OCI-LY7 (cell line): ENCODE measurements at regions not wholly inside any gene's neighbourhood (a gene's known extent, or its start where the extent isn't known, plus 50 kb on each side); places are given as distances from the start of the nearest gene placed in this dataset.

ENCODE experiments used
- BruUV-seq: library from RNA; stranded (reverse); fragments of 400-500 nt; replicated peaks from 2 replicates; lab custom pipeline; 2021; lab: Mats Ljungman, UMichigan
- CTCF ChIA-PET: fragments of 300-600 bp; sonication (Branson Sonifier 250); formaldehyde crosslinking; loops from one replicate; lab custom pipeline; 2022; ENCODE audit warnings: antibody characterized with exemption; ENCODE audit not compliant: unreplicated experiment; lab: Charles Lee
- POLR2A ChIA-PET: fragments of 300-600 bp; sonication (Branson Sonifier 250); formaldehyde crosslinking; loops from one replicate; lab custom pipeline; 2022; ENCODE audit warnings: antibody characterized with exemption; lab: Charles Lee
- DNase-seq: peaks from one replicate; pipeline ENCODE4 v3.0.0-alpha.2; 2015; ENCODE audit warnings: low spot score
- H2AFZ ChIP-seq: fragments of 200-600 bp; sonication (generic), shearing (Covaris generic); 2 replicates; pipeline ENCODE4 v1.6.1; 2014; ENCODE audit warnings: mild to moderate bottlenecking, antibody characterized with exemption, low read length, moderate library complexity
- H3K27ac ChIP-seq: fragments of 200-600 bp; sonication (generic); 2 replicates; pipeline ENCODE4 v1.5.1; 2014; ENCODE audit warnings: mixed run types, low read depth, mild to moderate bottlenecking, moderate library complexity, low read length, inconsistent platforms; ENCODE audit not compliant: poor library complexity, severe bottlenecking
- H3K36me3 ChIP-seq: fragments of 200-600 bp; sonication (generic); 2 replicates; pipeline ENCODE4 v1.6.1; 2014; ENCODE audit warnings: mild to moderate bottlenecking, antibody characterized with exemption, low read length, moderate library complexity, mixed read lengths; ENCODE audit not compliant: insufficient read depth
- H3K4me1 ChIP-seq: fragments of 200-600 bp; sonication (generic); 2 replicates; pipeline ENCODE4 v1.5.1; 2014; ENCODE audit warnings: mild to moderate bottlenecking, low read length; ENCODE audit not compliant: insufficient read depth, poor library complexity, severe bottlenecking
- H3K4me2 ChIP-seq: fragments of 200-600 bp; sonication (generic); 2 replicates; pipeline ENCODE4 v1.6.1; 2014; ENCODE audit warnings: mild to moderate bottlenecking, low read length
- H3K4me3 ChIP-seq: fragments of 200-600 bp; sonication (generic); 2 replicates; pipeline ENCODE4 v1.5.1; 2014; ENCODE audit warnings: mild to moderate bottlenecking, low read depth, low read length; ENCODE audit not compliant: poor library complexity, severe bottlenecking
- H3K79me2 ChIP-seq: fragments of 200-600 bp; sonication (generic); 2 replicates; pipeline ENCODE4 v1.6.1; 2016; ENCODE audit warnings: low read depth, mild to moderate bottlenecking, low read length, moderate library complexity, mixed read lengths; ENCODE audit not compliant: insufficient read depth
- H3K9me2 ChIP-seq: fragments of 200-600 bp; sonication (generic); 2 replicates; pipeline ENCODE4 v1.6.1; 2016; ENCODE audit warnings: mild to moderate bottlenecking, low read length, mixed read lengths; ENCODE audit not compliant: insufficient read depth
- H3K9me3 ChIP-seq: fragments of 200-600 bp; sonication (generic); 2 replicates; pipeline ENCODE4 v1.6.1; 2014; ENCODE audit warnings: mild to moderate bottlenecking, mixed run types, low read length, mixed read lengths
- H4K20me1 ChIP-seq: fragments of 200-600 bp; sonication (generic); 2 replicates; pipeline ENCODE4 v1.6.1; 2014; ENCODE audit warnings: mild to moderate bottlenecking, antibody characterized with exemption, low read length, moderate library complexity, mixed read lengths; ENCODE audit not compliant: insufficient read depth
- EZH2phosphoT487 ChIP-seq: fragments of 200-600 bp; sonication (generic); IDR thresholded peaks from 2 replicates; pipeline ENCODE4 v1.6.1; 2018; ENCODE audit warnings: low read depth, borderline replicate concordance, mild to moderate bottlenecking, mixed run types, antibody characterized with exemption, low read length, moderate library complexity, mixed read lengths
- intact Hi-C: fragments of 100-400 bp; cut with micrococcal nuclease; formaldehyde crosslinking; loops from one replicate; pipeline ENCODE4 v1.10.0; 2022; ENCODE audit not compliant: unreplicated experiment
- TF ChIP-seq, protein P1 (sequence below): fragments of 200-600 bp; sonication (generic); conservative IDR thresholded peaks from 2 replicates; pipeline ENCODE4 v1.5.1; 2014; ENCODE audit warnings: mild to moderate bottlenecking, antibody characterized with exemption, low read length, moderate library complexity, mixed read lengths

DNA sequence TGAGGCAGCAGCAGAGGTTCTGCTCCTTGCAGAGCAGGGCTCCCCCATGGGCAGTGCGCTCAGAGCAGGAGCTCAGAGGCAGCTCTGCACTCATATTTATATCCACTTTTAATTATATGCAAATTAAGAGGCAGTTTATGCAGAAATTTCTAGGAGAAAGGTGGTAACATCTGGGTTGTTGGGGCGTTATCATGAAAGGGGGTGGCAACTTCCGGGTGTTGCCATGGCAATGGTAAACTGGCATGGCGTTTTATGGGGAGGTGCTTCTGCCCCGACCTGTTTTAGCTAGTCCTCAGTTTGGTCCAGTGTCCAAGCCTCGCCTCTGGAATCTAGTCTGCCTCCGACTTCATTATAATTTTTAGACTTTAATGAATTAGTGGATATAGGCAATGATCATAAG, 1191.7 kb downstream of the TBC1D22A start:
- no peak overlapping the region for H2AFZ ChIP-seq
- no peaks in the 10 kb centered on the region for H3K79me2 ChIP-seq
- H4K20me1 ChIP-seq = no peaks in the 10 kb centered on the region
- DNase-seq = no peak
- no TSS peak for BruUV-seq
- TF ChIP-seq, protein P1, sequence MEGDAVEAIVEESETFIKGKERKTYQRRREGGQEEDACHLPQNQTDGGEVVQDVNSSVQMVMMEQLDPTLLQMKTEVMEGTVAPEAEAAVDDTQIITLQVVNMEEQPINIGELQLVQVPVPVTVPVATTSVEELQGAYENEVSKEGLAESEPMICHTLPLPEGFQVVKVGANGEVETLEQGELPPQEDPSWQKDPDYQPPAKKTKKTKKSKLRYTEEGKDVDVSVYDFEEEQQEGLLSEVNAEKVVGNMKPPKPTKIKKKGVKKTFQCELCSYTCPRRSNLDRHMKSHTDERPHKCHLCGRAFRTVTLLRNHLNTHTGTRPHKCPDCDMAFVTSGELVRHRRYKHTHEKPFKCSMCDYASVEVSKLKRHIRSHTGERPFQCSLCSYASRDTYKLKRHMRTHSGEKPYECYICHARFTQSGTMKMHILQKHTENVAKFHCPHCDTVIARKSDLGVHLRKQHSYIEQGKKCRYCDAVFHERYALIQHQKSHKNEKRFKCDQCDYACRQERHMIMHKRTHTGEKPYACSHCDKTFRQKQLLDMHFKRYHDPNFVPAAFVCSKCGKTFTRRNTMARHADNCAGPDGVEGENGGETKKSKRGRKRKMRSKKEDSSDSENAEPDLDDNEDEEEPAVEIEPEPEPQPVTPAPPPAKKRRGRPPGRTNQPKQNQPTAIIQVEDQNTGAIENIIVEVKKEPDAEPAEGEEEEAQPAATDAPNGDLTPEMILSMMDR = no peak
- no peak for TF ChIP-seq EZH2phosphoT487
- H3K4me3 ChIP-seq = no peak overlapping the region
- no peaks in the 10 kb centered on the region for H3K4me1 ChIP-seq
- intact Hi-C loops = no loop called here
- no peak overlapping the region for H3K4me2 ChIP-seq
- ChIA-PET CTCF (no interaction called here), POLR2A (interaction anchor here (0.9 kb wide), 1 partner anchor 9 kb away, joined by 3 read pairs; no protein-coding TSS in a partner anchor)
- H3K36me3 ChIP-seq = no peaks in the 10 kb centered on the region
- no peak overlapping the region for H3K27ac ChIP-seq
- H3K9me2 ChIP-seq = no peaks in the 10 kb centered on the region
- H3K9me3 ChIP-seq = peaks cover 22% of the 10 kb centered on the region; the same call in 1 of the 2 replicates

GRCh38 chr22:47944941-47945340, 1182.5 kb downstream of the TBC1D22A start:
- Histone ChIP-seq H3K4me1 (peaks cover 16% of the 10 kb centered on the region), H3K79me2 (no peaks in the 10 kb centered on the region), H3K9me3 (peaks cover 5% of the 10 kb centered on the region; the same call in 1 of the 2 replicates), H3K27ac (no peak overlapping the region), H3K9me2 (no peaks in the 10 kb centered on the region), H3K36me3 (no peaks in the 10 kb centered on the region), H3K4me2 (no peak overlapping the region), H3K4me3 (no peak overlapping the region), H2AFZ (no peak overlapping the region), H4K20me1 (no peaks in the 10 kb centered on the region)
- no peak for TF ChIP-seq EZH2phosphoT487
- TF ChIP-seq, protein P1 = no peak
- ChIA-PET POLR2A (interaction anchor here (1.2 to 2.3 kb wide), 3 partner anchors 9 to 26 kb away, joined by 3 to 5 read pairs (median 5); no protein-coding TSS in a partner anchor), CTCF (no interaction called here)
- no peak for DNase-seq
- BruUV-seq = no TSS peak
- intact Hi-C loops = no loop called here
